Stimulated activated CD8-positive, alpha-beta memory T cell treated with anti-CD3 and anti-CD28 coated beads, Interleukin-15, amount 100 ng/mL, for 48 hours (primary cell): ENCODE measurements at regions not wholly inside any gene's neighbourhood (a gene's known extent, or its start where the extent isn't known, plus 50 kb on each side); places are given as distances from the start of the nearest gene placed in this dataset.

ENCODE experiments used
- DNase-seq, 2 donors: peaks; one replicate each; pipeline ENCODE4 v3.0.0-alpha.2; 2020; ENCODE audit warnings: low read depth in 2 of 2

DNA sequence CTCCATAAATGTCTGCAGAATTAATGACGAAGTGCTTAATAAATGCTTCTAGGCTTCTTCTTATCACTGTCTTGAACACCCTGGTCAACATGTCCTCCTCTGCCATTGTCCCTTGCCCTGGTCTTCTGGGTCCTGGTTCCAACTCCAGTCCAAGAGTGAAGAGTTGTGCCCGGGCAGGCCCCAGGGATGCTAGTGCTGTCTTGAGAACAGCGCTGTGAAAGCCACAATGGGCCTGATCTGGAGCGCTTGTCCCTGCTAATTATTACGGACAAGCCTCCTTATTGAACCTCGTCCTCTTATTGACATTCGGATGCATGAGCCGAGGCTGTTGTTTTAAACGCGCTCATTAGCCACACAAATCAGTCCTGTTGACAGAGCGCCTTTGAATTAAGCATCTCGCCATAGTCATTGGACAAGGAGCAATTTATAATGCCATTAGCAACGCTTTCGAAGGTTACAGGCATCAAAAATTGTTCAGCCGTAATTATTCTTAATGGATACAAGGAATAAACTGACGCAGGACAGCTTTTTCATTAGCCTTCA, 211.6 kb upstream of the POU3F1 start:
- DNase-seq: no peak

DNA sequence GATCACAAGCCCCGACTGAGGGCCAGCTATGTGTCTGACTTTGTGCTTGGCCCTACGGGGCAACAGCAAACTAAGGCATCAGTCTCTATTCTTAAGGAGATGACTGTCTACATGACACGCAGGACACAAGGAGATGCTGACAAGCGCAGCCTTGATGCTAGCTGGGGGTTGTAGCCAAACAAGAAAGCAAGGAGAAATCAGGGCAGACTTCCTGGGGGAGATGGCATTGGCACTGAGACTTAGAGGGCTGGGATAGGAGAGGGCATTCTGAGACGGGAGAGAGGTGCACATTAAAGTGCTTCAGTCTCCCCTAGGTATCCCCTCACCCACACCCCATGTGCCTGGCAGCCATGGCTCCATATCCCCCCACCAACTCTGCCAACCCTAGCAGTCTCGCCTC, 210.8 kb upstream of the POU3F1 start:
- no peak for DNase-seq

DNA sequence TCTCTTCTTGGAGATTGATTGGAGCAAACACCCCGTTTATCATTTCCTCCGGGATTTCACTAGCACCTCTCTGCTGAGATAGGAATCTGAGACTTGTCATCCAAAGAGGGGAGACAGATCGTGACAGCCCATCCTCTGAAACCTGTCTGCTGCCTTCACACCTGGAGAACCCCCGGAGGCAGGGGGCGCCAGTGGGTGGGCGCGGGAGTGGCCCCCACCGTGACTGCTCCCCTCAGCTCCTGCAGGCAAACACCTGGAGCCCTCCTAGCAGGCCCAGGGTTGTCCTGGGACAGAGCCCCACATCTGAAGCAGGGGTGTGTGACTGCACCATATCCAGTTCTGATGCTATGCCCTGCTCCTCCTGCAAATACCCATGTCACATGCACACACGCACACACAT, 209.5 kb upstream of the POU3F1 start:
- DNase-seq: no peak

DNA sequence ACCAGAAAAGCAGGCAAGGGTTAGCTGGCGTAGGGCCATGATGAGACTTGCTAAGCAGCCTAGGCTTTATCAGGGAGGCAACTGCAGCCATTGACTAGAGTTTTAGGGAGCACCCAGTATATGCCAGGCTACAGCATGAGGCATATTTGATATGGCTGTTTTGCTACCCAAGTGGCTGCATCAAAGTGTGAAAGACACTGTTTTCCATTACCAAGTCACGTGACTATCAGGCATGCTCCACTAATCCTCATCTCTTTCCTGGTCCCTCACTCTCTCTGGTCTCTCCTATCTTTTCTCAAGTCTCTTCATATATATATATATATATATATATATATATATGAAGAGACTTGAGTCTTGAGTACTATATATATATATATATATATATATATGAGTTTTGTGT, 206.7 kb upstream of the POU3F1 start:
- no peak for DNase-seq

DNA sequence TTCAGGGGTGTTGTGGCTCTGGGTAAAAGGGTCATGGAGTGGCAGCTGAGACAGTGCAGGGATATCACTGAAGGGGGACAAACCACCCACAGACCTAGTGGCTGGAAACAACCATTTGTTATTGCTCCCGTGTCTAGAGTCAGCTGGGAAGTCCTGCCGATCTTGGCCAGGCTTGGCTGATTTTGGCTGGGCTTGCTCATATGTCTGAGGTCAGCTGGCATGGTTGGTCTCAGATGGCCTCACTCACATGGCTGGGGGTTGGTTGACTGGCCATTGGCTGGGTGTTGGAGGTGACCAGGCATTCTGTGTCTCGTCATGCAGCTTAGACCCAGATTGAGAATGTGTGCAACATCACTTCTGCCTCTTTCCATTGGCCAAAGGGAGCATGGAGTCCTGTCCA, 203.8 kb upstream of the POU3F1 start:
- no peak for DNase-seq

DNA sequence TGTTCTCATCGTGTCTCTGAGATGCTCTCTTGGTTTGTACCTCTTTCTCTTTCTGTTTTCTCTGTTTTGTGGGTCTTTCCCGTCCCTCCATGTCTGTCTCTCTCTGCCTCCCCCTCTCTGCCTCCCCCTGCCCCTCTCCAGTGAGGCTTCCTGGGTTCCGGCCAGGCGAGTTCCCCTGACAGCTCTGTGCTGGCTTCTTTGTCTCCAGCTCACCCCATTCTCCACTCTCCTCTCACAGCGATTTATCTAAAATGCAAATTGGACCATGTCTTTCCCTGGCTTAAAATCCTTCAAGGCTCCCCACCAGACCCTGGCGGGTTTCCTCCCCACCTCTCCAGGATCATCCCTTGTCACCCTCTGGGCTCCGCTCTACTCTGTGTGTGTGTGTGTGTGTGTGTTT, 202.4 kb upstream of the POU3F1 start:
- no peak for DNase-seq

DNA sequence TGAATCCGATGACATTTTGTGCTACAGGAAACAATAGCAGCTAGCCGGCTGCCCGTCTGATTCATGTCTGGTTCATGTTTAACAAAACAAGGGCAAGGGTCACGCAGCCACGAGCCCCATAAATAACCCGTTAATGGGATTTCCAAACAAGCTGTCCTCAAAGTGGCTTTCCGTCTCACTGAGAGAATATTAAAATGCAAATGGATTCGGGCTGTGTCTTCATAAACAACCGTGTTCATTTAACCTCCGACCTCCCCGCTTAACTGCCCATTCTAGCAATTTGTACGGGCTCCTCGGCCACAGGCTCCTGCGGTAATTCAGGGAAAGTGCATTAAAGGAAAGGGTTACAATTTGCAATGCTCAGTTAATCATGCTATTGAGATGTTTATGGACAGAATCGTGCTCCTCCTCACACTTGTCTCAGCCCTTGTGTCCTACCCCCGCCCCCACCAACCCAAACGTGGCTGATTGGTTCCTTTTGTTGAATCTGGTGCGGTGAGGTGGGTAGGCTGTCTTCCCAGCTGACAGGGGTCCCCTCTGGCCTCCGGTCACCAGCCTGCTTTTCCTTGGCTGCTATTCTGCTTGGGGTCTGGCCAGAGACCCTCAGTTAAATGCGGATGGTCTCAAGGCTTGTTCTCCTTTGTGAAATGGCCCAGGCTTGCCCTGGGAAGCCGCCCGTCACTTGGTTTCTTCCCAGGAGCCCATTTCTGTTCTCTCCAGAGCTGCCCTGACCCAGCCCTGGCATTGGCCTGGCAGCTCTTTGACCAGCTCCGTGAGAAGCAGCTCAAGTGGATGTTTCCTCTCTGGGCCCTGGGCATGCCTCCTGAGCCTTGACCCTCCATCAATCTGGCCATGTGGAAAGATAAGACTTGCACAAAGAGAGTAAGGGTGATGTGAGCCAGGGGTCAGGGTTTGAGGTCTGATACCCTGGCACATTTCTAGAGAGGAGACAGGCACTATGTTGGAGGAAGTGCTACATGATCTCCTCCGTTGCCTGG, 200.7 kb upstream of the POU3F1 start:
- no peak for DNase-seq

DNA sequence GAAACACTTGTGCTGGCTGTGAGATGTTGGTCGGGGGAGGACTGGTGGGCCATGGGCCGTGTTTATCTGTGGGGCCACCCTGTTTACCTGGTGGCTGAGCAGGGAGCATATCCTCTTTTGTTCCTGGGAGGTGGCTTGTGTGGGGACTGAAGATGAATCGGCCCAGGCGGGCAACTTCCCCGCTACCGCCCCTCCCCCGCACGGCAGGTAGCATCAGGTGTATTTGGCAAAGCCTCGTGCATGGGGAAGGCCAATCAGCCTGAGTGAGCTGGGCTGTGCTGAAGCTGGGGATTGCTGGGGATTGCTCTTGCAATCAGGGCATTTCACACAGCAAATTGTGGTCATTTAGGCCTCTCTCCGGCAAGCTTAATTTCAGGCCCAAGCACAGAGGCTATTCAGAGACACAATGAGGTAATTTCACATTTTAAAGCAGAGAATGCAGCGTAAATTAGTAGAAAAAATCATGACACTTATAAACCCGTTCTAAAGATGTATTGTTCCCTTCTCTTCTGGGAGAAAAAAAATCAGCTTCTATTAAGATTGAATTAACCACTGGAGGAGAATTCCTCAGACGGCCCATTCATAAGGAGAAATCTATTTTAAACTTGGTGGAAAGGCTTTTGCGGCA, 197.7 kb upstream of the POU3F1 start:
- no peak for DNase-seq

DNA sequence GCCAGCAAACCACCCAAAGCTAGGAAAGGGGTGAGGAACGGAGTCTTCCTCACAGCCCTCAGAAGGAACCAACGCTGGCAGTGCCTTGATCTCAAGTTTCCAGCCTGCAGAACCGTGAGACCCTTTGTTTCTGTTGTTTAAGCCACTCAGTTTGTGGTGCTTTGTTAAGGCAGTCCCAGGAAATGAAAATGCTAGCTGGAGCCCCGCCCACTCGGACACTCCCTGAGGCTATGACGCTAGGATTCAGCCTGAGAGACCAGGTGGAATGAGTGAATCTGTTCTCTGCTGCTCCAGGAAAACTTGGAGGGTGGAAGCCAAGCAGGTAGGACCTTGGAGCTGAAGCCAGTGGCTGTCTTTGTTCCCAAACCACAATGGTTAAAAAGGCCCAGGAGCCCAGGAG, 196.5 kb upstream of the POU3F1 start:
- no peak for DNase-seq

DNA sequence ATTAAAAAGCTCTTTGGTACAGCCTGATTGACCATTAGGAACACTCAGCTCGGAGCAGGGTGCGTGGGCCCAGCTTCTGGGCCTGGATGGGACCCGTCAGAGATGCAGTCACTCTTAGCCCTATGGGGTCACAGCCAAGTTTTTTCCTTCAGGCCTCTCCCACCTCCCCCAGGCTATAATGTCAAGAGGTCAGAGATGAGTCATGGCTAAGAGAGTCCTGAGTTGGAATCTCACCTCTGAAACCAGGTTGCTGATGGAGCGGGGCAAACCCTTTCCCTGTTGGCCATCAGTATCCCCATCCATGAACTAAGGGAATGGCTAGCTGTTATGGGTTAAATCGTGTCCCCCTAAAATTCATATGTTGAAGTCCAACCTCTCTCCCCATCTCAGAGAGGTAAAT, 195.9 kb upstream of the POU3F1 start:
- DNase-seq: no peak

DNA sequence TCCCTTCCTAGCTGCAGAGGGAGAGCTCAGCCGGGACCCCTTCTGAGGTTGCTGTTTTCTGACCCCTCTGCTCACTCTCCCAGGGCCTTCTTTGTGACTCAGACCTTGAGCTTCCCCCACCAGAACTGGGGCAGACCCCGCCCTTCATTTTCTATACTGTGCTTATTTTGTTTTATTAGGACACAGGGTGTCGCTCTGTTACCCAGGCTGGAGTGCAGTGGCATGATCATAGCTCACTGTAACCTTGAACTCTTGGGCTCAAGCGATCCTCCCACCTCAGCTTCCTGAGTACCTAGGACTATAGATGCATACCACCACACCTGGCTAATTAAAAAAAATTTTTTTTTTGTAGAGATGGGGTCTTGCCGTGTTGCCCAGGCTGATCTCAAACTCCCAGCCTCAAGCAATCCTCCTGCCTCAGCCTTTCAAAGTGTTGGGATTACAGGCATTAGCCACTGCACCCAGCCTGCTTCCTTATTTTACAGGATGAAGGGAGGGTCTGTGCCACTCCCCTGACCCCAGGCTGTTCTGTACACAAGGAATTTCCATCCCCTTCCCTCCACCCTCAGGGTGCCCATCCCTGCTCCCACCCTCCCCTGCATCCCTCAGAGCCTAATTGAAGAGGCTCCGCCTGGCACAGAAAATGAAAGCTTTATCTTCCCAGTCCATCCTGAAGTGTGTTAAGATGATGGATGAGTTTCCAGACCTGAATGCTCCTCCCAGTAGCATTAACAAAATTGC, 195.2 kb upstream of the POU3F1 start:
- DNase-seq: no peak

DNA sequence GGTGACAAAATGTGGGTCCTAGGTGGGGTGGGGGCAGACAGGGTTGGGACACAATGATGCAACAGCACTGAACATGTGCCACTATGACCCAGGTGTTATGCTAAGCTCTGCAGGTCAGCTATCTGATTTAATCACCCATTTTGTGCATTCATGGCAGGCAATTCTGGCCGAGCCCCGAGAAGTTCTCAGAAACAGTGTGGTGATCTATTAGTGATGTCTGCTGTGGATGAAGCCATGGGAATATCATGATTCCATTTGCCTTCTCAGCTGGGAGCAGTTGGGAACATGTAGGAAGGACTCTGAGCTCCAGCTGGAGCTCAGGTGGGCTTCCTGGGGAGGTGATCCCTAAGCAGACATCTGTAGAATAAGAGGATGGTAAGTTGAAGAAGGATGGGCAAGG, 194.0 kb upstream of the POU3F1 start:
- no peak for DNase-seq

DNA sequence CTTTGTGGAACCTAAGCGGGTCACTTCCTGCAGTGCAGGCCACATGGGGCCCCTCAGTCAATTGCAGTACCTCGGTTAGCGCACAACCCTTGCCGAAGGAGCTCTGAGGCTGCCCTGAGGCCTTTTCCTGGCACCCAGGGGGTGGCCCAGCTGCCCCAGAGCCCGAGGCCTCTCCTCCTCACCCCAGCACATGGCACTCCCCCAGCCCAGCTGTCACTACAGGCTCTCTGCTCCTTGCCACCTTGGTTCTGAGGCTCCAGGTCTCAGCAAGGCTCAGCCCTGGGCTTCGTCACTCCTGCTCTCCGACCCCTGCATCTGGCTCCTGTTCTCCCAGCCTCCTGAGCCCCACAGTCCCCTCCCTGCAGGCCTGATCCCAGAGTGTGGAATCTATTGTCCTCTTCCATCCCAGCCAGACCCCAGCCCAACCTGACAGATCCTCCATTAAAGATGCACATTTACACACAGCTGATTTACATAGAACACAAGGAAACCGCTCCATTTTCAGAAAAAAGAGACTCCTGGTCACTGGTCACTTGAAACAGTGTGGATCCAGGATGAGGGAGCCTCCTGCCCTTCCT, 192.8 kb upstream of the POU3F1 start:
- DNase-seq: no peak

DNA sequence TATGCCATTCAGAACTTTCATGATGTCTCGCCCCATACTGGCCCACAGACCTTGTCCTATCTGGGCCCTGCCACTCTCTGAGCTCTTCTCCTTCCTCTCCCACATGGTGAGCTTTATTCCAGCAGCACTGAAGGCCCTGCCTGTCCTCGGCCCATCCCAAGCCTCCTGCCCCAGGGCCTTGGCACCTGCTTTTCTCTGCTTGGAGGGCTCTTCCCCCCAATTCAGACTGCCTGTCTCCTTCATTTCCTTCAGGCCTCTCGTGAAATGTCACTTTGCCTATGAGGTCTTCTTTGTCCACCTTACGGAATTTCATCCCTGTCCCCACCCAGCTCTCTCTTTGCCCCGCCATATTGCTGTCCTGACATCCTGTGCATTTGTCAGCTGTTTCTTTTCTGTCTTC, 191.7 kb upstream of the POU3F1 start:
- no peak for DNase-seq

DNA sequence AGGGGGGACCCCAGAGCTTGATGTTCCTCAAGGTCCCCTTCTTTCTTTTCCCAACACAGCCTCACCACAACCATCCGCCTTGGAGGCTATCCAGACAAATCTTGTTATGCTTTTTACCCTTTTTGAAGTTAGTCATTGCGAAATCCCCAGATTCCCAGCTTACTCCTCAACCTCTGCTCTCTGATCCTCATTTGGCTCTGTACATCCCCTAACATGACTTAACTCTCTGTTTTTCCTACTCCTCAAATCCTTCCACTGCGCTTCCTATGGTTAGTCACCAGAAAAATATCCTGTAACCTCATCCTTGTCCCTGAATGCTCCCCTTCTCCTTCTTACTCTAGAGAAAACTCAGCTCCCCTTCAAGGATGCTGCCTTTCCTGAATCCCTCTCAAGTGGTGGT, 189.1 kb upstream of the POU3F1 start:
- DNase-seq: no peak

DNA sequence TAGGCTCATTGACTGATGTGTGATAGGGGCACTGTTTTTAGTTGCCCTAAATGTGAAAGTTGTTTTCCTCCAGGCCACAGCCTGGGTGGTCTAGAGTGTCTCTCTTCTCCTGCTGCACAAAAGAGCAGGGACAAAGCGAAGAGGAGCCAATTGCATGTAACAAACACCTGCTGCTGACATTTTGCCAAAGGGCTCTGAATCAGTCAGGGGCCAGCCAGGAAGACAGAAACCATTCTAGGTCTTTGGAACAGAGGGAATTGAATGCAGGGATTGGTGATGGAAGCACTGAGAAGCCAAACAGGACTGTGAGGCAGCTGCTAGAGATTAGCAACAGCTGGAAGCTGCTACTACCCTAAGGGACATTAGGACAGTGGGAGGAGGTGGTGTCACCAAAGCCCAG, 185.3 kb upstream of the POU3F1 start:
- no peak for DNase-seq

DNA sequence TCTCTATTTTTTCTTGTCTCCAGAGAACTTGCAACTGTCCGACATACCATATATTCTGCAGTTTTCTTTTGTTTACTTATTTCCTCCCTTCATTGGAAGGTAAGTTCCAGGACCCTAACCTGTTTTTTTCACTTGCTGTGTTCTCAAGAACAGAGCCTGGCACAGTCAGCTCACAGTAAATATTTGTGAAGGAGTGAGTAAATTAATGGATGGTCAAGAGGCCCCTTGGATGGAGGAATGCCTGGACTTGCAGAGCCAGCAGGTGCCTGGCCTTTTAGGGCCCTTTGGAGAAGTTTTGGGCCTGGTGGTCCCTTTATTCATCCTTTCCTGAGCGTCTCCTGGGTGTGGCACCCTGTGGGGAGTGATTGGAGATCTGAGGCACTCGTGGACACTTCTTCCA, 182.1 kb upstream of the POU3F1 start:
- DNase-seq: no peak

DNA sequence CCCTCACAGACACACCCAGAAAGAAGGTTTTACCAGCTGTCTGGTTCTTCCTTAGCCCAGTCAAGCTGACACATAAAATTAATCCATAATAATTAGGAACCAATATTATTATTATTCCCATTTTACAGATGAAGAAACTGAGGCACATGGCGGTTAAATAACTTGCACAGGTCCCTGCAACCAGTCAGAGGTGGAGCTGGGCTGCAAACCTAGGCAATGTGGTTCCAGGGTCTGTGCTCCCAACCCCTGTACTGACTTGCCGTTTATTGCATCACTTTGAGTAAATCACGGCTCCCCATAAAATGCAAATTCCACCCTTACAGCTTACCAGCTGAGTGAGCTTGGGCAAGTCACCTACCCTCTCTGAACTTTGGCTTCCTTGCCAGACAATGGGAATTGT, 179.2 kb upstream of the POU3F1 start:
- DNase-seq: no peak

DNA sequence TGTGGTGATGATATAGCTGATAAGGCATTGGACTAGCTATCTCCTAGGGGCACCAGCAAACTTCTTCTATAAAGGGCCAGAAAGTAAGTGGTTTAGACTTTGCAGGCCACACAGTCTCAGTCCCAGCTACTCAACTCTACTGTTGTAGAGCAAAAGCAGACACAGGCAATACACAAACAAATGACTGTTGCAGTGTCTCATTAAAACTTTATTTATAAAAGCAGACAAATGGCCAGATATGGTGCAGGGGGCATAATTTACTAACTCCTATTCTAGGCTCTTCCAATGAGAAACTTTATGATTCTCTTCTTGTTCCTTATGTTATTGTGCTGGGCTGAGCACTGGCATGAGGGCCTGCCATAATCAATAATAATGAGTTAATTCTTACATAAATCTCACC, 176.8 kb upstream of the POU3F1 start:
- no peak for DNase-seq

DNA sequence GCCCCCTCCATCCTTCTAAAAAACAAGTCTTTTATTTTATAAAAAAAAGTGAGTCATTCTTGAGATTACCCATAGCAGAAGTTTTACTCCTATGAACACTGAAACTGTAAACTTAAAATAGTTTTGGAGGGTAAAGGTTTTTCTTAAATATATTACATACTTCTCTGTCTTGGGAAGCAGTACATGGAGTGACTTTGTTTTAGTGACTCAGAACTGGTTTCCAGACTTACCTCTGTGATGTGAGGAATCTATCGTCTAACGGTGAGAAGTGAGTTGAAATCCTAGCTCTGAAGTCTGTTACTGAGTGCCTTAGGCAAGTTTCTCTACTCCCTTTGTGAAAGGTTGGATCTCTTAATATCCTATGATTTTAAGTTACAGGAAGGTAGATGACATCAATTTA, 176.3 kb upstream of the POU3F1 start:
- DNase-seq: no peak

DNA sequence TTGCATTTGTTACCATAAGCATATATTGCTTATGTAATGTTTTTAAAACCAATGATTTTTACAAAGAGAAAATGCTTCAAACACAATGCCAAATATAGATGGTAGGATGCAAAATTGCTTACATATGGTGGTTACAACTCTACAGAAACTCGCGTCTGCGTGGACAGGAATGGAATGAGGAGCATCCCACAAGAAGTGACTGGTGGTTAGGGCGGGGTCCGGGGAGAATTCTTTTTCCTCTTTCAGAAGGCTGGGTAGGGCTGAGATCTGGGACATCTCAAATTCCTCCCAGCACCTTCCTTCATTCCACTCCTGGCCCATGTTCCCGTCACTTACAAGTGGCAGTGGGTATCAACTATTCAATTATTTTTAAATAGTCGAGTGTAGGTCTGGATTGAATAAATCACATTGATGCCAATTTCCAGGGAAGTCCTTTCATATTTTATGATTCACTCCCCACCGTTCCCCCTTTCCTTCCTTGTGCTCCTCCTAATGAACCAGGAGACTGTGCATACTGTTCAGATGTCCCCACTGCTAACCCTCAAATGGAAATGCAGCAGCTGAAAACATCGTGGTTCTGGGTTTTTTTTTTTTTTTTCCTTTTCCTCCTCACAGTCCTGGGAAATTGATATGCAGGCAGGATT, 174.5 kb upstream of the POU3F1 start:
- no peak for DNase-seq

DNA sequence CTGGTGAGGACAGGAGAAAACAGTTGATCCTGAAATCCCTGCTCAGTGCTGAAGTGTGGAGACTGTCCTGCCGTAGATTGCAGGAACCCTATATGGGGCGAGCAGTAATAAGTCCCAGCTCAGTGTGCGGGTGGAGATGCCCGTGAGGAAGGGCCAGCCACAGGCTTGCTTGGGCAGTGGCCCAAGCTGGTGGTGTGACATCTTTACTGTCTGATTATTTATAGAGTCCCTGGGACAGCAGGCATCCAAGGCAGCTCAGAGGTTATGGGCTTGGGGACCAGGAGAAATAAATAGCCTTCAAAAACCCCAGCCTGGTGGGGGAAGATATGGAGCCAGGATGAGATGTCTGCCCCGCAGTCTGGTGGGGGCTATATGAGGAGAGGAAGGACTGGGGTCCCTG, 170.7 kb upstream of the POU3F1 start:
- no peak for DNase-seq
